GM21390 (cell line): ENCODE measurements at regions not wholly inside any gene's neighbourhood (a gene's known extent, or its start where the extent isn't known, plus 50 kb on each side); places are given as distances from the start of the nearest gene placed in this dataset.

Source experiments
- ATAC-seq: cut with Tn5 transposase; IDR thresholded peaks from one replicate; pipeline ENCODE4 v1.9.1; 2021; ENCODE audit not compliant: unreplicated experiment

DNA sequence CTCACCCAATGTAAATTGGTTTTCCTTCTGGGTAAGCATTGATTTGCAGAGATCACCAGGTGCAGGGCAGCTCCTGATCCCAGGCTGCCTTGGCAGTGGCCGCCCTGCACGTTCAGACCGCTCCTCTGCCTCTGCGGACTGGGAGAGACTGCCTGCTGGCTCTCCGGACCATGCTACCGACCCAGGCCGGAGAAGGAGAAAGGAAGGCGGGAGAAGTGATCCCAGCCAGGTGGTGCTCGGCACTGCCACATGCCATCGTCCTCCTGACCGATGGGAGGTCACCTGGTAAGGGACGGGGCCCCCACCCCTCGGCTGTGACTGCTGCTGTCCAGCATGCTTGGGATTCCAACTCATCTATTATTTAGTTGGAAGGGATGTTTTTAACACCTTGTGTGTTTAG lies 108.1 kb upstream of the POU3F3 start:
- no peak for ATAC-seq

DNA sequence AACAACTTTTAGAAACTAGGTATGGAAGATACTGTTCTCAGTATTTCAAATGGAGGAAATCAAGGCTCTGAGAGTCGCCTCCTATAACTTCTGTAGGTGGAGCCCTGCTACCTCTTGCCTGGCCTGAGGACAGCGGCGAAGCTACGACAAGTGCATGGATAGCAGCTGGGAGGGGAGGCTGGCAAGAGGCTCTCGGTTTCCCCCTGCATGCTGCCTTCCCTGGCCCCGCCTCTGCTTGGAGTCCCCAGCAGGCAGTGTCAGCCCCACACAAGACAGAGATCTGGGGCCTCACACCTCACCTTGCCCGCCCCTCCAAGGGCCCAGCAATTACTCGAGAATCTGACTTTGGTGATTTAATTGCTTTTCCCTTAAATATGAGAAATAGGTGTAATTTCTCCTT lies 107.6 kb upstream of the POU3F3 start:
- ATAC-seq: no peak

DNA sequence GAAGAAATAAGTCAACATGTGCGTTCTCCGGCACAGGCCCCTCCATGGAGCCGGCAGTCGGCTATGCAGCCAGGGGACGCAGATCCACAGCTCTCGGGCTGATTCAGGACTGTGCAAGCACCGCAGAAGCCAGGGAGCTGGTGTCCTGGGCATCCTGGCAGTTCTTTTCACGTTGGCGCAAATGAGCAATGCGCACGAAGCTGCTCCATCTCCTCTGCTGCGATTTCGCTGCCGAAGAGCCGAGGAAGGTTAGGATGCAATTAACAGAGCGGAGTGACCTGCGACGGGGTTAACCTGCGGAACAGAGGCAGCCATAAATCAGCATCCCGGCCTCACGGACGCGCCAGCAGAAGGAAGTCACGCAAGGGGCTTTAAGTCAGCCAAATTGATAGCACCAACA lies 107.1 kb upstream of the POU3F3 start:
- no peak for ATAC-seq

GRCh38 chr2:104749856-104750460 lies 104.0 kb upstream of the POU3F3 start:
- no peak for ATAC-seq

GRCh38 chr2:104752504-104752903 lies 101.4 kb upstream of the POU3F3 start:
- ATAC-seq: no peak

- ATAC-seq: no peak
Measured at GRCh38 chr2:104755026-104755878, 98.7 kb upstream of the POU3F3 start.

GRCh38 chr2:104756118-104756517 lies 97.8 kb upstream of the POU3F3 start:
- ATAC-seq: no peak

DNA sequence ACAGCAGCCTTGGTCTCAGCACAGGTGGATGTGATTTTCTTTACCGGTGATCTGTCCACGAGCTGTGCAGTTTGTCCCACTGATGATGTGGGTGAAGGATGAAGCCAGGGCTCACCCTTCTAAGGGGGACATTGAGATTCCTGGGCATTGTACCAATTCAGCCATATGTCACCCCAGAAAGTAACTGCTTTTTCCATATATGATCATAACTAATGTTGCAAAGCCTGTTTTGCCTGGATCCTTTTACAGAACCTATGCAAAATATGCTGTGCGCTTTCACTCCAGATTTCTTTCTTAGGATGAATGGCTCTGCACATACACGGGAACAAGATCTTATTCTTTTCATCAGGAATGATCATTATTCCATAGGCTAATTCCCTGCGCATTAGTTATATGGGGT lies 96.9 kb upstream of the POU3F3 start:
- no peak for ATAC-seq

GRCh38 chr2:104758199-104758620 lies 95.7 kb upstream of the POU3F3 start:
- no peak for ATAC-seq

DNA sequence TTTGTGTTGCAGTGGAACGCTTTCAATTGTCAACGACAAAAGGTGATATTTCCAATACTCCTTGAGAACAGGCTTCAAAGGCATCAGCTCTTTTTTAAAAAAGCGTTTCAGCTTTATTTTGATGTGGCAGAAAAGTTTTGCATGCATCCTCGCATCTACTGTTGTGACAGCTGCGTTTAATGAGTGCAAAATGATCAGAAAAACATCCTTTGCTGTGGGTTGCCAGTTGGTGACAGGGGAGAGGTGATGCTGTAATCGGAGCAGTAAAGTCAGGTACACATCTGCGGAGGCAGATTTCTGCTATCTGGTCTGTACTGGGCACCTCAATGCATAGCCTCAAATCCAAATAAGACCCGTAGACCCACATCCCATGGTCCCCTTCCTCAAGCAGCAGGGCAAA lies 91.9 kb upstream of the POU3F3 start:
- no peak for ATAC-seq

- no peak for ATAC-seq
Measured at GRCh38 chr2:104766683-104767082, 87.2 kb upstream of the POU3F3 start.

DNA sequence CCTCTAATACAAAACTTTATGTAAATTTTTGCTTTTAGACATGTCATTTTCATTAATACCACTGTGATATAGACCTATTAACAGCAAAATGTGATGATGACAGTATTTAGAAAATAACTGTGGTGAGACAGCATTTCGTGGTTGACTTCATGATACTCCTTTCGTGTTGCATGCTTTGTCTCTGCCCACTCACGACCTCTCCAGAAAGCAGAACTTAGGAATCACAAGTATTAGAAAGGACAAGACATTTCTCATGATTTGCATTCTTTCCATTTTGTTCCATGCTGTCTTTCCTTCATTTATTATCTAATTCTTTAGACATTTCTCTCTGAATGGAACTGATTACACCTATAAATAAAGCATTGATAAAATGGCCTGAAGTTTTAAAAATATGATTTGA lies 85.2 kb upstream of the POU3F3 start:
- ATAC-seq: no peak

- no peak for ATAC-seq
Measured at GRCh38 chr2:104769096-104769495, 84.8 kb upstream of the POU3F3 start.

DNA sequence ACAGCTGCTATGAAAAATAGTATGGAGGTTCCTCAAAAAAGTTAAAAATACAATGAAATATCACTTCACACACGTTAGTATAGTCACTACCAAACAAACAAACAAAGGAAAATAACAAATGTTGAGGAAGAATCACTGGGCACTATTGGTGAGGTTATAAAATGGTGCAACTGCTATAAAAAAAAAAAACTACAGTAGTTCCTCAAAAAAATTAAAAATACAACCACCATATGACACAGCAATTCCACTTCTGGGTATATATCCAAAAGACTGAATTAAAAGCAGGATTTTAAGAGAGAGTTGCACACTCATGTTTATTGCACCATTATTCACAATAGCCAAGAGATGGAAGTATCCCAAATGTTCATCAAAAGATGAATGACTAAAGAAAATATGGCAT lies 80.9 kb upstream of the POU3F3 start:
- no peak for ATAC-seq

GRCh38 chr2:104774631-104775030 lies 79.3 kb upstream of the POU3F3 start:
- ATAC-seq: no peak

DNA sequence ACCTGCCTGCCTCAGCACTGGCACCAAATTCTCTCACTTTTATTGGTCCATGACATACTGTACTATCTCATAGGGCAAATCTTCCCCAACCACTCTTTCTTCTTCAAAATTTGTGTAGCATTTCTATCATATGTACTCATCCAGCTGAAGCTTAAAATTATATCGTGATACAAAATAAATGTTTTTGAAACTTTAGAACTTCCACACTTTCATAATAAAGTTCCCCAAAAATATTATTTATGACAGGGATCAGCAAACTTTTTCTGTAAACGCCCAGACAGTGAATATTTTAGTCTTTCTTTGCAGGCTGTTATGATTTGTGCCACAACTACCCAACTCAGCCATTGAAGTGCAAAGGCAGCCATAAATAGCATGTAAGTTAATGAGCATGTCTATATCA lies 76.2 kb upstream of the POU3F3 start:
- ATAC-seq: no peak

GRCh38 chr2:104781151-104781550 lies 72.8 kb upstream of the POU3F3 start:
- ATAC-seq: no peak

DNA sequence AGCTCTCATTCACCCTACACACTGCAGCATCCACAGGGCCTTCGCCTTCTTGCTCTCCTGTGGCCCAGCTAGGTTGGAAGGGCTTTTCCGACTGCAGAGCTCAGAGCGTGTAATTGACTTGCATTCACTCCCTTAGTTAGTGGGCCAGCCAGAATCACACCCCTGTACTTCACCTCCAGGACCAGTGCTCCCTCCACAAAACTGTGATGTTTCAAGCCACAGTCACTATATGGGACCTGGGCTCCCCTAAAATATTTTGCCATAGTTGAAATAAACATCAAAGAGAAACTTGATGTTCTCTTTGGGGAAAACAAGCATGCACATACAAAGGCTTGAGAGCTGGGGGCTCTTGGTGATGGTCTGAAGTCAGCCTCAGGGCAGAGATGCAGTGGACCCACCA lies 69.7 kb upstream of the POU3F3 start:
- no peak for ATAC-seq

DNA sequence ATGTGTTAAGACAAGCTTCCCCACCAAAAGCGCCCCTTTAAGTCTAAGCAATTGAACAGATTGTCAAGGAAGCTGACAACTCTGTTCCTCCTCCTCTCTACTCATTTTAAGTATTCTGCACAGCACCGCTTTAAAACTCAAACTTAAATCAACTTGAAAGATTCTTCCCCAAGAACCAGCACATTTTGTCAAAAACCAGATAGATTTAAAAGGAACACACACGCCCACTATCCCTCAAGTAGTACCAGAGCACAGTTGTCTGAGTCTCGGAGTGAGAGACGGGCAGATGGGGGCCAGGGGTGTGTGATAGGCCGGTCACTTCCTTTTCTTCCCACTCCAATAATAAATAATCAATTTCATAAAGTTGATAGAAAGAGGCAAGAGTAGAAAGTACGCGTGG lies 67.7 kb upstream of the POU3F3 start:
- ATAC-seq: no peak

GRCh38 chr2:104786821-104787220 lies 67.1 kb upstream of the POU3F3 start:
- no peak for ATAC-seq

DNA sequence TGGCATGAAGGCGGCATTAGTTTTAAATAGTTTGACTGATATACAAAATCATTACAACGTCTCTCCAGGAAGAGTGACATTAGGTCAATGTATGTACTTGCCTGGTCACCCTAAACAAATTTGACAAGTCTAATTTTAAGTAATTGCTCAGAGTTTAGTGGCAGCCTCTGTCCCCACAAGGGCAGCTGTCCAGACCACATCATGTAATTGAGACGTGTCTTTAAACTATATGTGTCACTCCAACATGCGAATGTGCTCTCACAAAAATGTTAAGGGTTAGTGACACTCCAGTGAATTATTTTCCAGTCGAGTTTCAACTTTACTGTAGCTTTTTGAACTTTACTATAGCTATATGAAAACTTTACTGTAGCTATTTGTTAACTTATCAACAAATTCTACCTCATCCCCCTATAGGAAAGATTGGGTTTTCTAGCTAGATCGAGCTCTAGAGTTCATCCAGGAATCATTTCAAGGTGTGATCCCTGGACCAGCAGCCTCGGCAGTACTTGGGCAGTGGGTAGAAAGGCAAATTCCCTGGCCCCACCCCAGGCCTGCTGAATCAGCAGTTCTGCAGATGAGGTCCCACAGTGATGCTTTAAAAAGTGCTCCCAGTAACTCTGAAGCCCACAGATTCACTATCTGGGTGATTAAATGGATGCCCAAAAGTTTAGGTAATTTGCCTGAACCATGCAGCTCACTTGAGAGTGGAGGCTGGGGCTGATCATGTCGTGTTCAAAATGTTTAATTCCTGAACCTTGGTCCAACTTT lies 66.4 kb upstream of the POU3F3 start:
- no peak for ATAC-seq
